ENCODE measurements at regions not wholly inside any gene's neighbourhood (a gene's known extent, or its start where the extent isn't known, plus 50 kb on each side); places are given as distances from the start of the nearest gene placed in this dataset.
A peak's percentile ranks its signal among the peaks of the same experiment; 100 is the strongest.
"Not testable (repeated sequence)": the region's sequence is repeated elsewhere in the genome, so short reads cannot be mapped to it uniquely, and the experiment has no call there.

GRCh38 chr7:130954918-130955564 is 221.0 kb upstream of the KLF14 start:
- intact Hi-C loops (cut with micrococcal nuclease): no loop called here
- ChIA-PET POLR2A (interaction anchor here (0.7 to 12.1 kb wide), 3 partner anchors 8 to 61 kb away, joined by 3 to 178 read pairs (median 3); no protein-coding TSS in a partner anchor), CTCF (interaction anchor here (0.7 to 7.3 kb wide), 8 partner anchors 8 to 85 kb away, joined by 3 to 87 read pairs (median 4); no protein-coding TSS in a partner anchor)
- peaks cover 4% of the 10 kb centered on the region for H3K36me3 Mint-ChIP-seq (ENCODE audit: insufficient read depth, unreplicated experiment)
- no TSS peak for BruUV-seq (replicated peaks)
- H3K4me1 Mint-ChIP-seq (ENCODE audit: insufficient read depth, unreplicated experiment): peaks cover 56% of the 10 kb centered on the region
- H3K27me3 Mint-ChIP-seq (ENCODE audit: insufficient read depth, unreplicated experiment): no peaks in the 10 kb centered on the region
- no peak for DNase-seq (ENCODE audit: unreplicated experiment)
- H3K27ac Mint-ChIP-seq (ENCODE audit: low read depth, unreplicated experiment): peak overlapping the region; percentile 63
- no peak for TF ChIP-seq CTCF (IDR thresholded peaks at IDR 0.05; ENCODE audit: unreplicated experiment)
- H3K4me3 Mint-ChIP-seq (ENCODE audit: unreplicated experiment): no peak overlapping the region
- H3K9me3 Mint-ChIP-seq (ENCODE audit: unreplicated experiment): no peaks in the 10 kb centered on the region

GRCh38 chr7:130955565-130955919 is 221.5 kb upstream of the KLF14 start:
- Mint-ChIP-seq H3K9me3 (ENCODE audit: unreplicated experiment) (no peaks in the 10 kb centered on the region), H3K27ac (ENCODE audit: low read depth, unreplicated experiment) (peak overlapping the region; percentile 63), H3K36me3 (ENCODE audit: insufficient read depth, unreplicated experiment) (peaks cover 4% of the 10 kb centered on the region), H3K27me3 (ENCODE audit: insufficient read depth, unreplicated experiment) (no peaks in the 10 kb centered on the region), H3K4me3 (ENCODE audit: unreplicated experiment) (no peak overlapping the region), H3K4me1 (ENCODE audit: insufficient read depth, unreplicated experiment) (peaks cover 61% of the 10 kb centered on the region)
- CTCF ChIA-PET: interaction anchor here (0.7 to 7.3 kb wide), 7 partner anchors 8 to 85 kb away, joined by 3 to 87 read pairs (median 5); no protein-coding TSS in a partner anchor
- no peak for DNase-seq (ENCODE audit: unreplicated experiment)
- BruUV-seq (replicated peaks): no TSS peak
- intact Hi-C loops (cut with micrococcal nuclease): no loop called here
- POLR2A ChIA-PET: interaction anchor here (0.7 to 12.1 kb wide), 5 partner anchors 9 to 61 kb away, joined by 3 to 178 read pairs (median 3); no protein-coding TSS in a partner anchor
- TF ChIP-seq CTCF (IDR thresholded peaks at IDR 0.05; ENCODE audit: unreplicated experiment): no peak

- no TSS peak for BruUV-seq (replicated peaks)
- peaks cover 70% of the 10 kb centered on the region for H3K4me1 Mint-ChIP-seq (ENCODE audit: insufficient read depth, unreplicated experiment)
- intact Hi-C loops (cut with micrococcal nuclease): no loop called here
- POLR2A ChIA-PET: interaction anchor here (0.6 to 12.1 kb wide), 10 partner anchors 10 to 83 kb away, joined by 3 to 178 read pairs (median 6); no protein-coding TSS in a partner anchor
- peaks cover 4% of the 10 kb centered on the region for H3K36me3 Mint-ChIP-seq (ENCODE audit: insufficient read depth, unreplicated experiment)
- peak overlapping the region; percentile 76 for H3K4me3 Mint-ChIP-seq (ENCODE audit: unreplicated experiment)
- peak overlapping the region; percentile 88 for H3K27ac Mint-ChIP-seq (ENCODE audit: low read depth, unreplicated experiment)
- no peaks in the 10 kb centered on the region for H3K9me3 Mint-ChIP-seq (ENCODE audit: unreplicated experiment)
- TF ChIP-seq CTCF (IDR thresholded peaks at IDR 0.05; ENCODE audit: unreplicated experiment): no peak
- H3K27me3 Mint-ChIP-seq (ENCODE audit: insufficient read depth, unreplicated experiment): no peaks in the 10 kb centered on the region
- CTCF ChIA-PET: interaction anchor here (0.7 to 7.3 kb wide), 11 partner anchors 9 to 82 kb away, joined by 3 to 87 read pairs (median 7); no protein-coding TSS in a partner anchor
- no peak for DNase-seq (ENCODE audit: unreplicated experiment)
These were observed 222.6 kb upstream of the KLF14 start for GRCh38 chr7:130956417-130957136.

- Mint-ChIP-seq H3K4me3 (ENCODE audit: unreplicated experiment) (peak overlapping the region; percentile 76), H3K36me3 (ENCODE audit: insufficient read depth, unreplicated experiment) (peaks cover 9% of the 10 kb centered on the region), H3K27me3 (ENCODE audit: insufficient read depth, unreplicated experiment) (no peaks in the 10 kb centered on the region), H3K4me1 (ENCODE audit: insufficient read depth, unreplicated experiment) (peaks cover 75% of the 10 kb centered on the region), H3K27ac (ENCODE audit: low read depth, unreplicated experiment) (peak overlapping the region; percentile 88), H3K9me3 (ENCODE audit: unreplicated experiment) (no peaks in the 10 kb centered on the region)
- ChIA-PET POLR2A (interaction anchor here (0.8 to 12.1 kb wide), 11 partner anchors 10 to 149 kb away, joined by 3 to 178 read pairs (median 6); no protein-coding TSS in a partner anchor), CTCF (interaction anchor here (0.7 to 7.3 kb wide), 12 partner anchors 10 to 83 kb away, joined by 3 to 87 read pairs (median 10); no protein-coding TSS in a partner anchor)
- no TSS peak for BruUV-seq (replicated peaks)
- no peak for DNase-seq (ENCODE audit: unreplicated experiment)
- no peak for TF ChIP-seq CTCF (IDR thresholded peaks at IDR 0.05; ENCODE audit: unreplicated experiment)
- intact Hi-C loops (cut with micrococcal nuclease): no loop called here
These were observed 223.1 kb upstream of the KLF14 start for GRCh38 chr7:130957137-130957513.

GRCh38 chr7:130957722-130958435 is 223.9 kb upstream of the KLF14 start:
- ChIA-PET CTCF (interaction anchor here (0.7 to 7.3 kb wide), 14 partner anchors 11 to 128 kb away, joined by 3 to 87 read pairs (median 9); no protein-coding TSS in a partner anchor), POLR2A (interaction anchor here (0.8 to 12.1 kb wide), 10 partner anchors 11 to 148 kb away, joined by 3 to 178 read pairs (median 11); no protein-coding TSS in a partner anchor)
- intact Hi-C loops (cut with micrococcal nuclease); H3K9me3 Mint-ChIP-seq (ENCODE audit: unreplicated experiment); BruUV-seq (replicated peaks); DNase-seq (ENCODE audit: unreplicated experiment); H3K27me3 Mint-ChIP-seq (ENCODE audit: insufficient read depth, unreplicated experiment): not testable (repeated sequence)
- H3K4me1 Mint-ChIP-seq (ENCODE audit: insufficient read depth, unreplicated experiment): peaks cover 81% of the 10 kb centered on the region
- peak overlapping the region; percentile 88 for H3K27ac Mint-ChIP-seq (ENCODE audit: low read depth, unreplicated experiment)
- peak overlapping the region; percentile 76 for H3K4me3 Mint-ChIP-seq (ENCODE audit: unreplicated experiment)
- peaks cover 11% of the 10 kb centered on the region for H3K36me3 Mint-ChIP-seq (ENCODE audit: insufficient read depth, unreplicated experiment)
